ENCODE measurements at regions not wholly inside any gene's neighbourhood (a gene's known extent, or its start where the extent isn't known, plus 50 kb on each side); places are given as distances from the start of the nearest gene placed in this dataset.
"Not testable (repeated sequence)": the region's sequence is repeated elsewhere in the genome, so short reads cannot be mapped to it uniquely, and the experiment has no call there.

GRCh38 chr2:31813016-31813415 lies 197.8 kb downstream of the MEMO1 start:
- DNase-seq (ENCODE audit: low spot score) = no peak

- DNase-seq (ENCODE audit: low spot score) = peak; percentile 13
Measured at GRCh38 chr2:31812051-31812798, 198.6 kb downstream of the MEMO1 start.

- DNase-seq (ENCODE audit: low spot score) = no peak
Measured at GRCh38 chr2:31811482-31811881, 199.3 kb downstream of the MEMO1 start.

GRCh38 chr2:31810200-31810917 lies 200.4 kb downstream of the MEMO1 start:
- DNase-seq (ENCODE audit: low spot score) = no peak

- no peak for DNase-seq (ENCODE audit: low spot score)
Measured at GRCh38 chr2:31805688-31806087, 205.1 kb downstream of the MEMO1 start.

- DNase-seq (ENCODE audit: low spot score) = not testable (repeated sequence)
Measured at GRCh38 chr2:31803481-31804153, 207.2 kb downstream of the MEMO1 start.

- no peak for DNase-seq (ENCODE audit: low spot score)
Measured at GRCh38 chr2:31802711-31803110, 208.1 kb downstream of the MEMO1 start.

- DNase-seq (ENCODE audit: low spot score) = not testable (repeated sequence)
Measured at GRCh38 chr2:31799282-31799681, 211.5 kb downstream of the MEMO1 start.

GRCh38 chr2:31788273-31788672 lies 207.5 kb upstream of the SRD5A2 start:
- no peak for DNase-seq (ENCODE audit: low spot score)

- no peak for DNase-seq (ENCODE audit: low spot score)
Measured at GRCh38 chr2:31785876-31786275, 205.1 kb upstream of the SRD5A2 start.

- no peak for DNase-seq (ENCODE audit: low spot score)
Measured at GRCh38 chr2:31784868-31785267, 204.1 kb upstream of the SRD5A2 start.

GRCh38 chr2:31783446-31784091 lies 202.8 kb upstream of the SRD5A2 start:
- not testable (repeated sequence) for DNase-seq (ENCODE audit: low spot score)

- DNase-seq (ENCODE audit: low spot score) = no peak
Measured at GRCh38 chr2:31778153-31778552, 197.4 kb upstream of the SRD5A2 start.

GRCh38 chr2:31770741-31771140 lies 190.0 kb upstream of the SRD5A2 start:
- no peak for DNase-seq (ENCODE audit: low spot score)

GRCh38 chr2:31765078-31765945 lies 184.6 kb upstream of the SRD5A2 start:
- no peak for DNase-seq (ENCODE audit: low spot score)

- DNase-seq (ENCODE audit: low spot score) = no peak
Measured at GRCh38 chr2:31764169-31764568, 183.4 kb upstream of the SRD5A2 start.

GRCh38 chr2:31762085-31762484 lies 181.3 kb upstream of the SRD5A2 start:
- no peak for DNase-seq (ENCODE audit: low spot score)

- DNase-seq (ENCODE audit: low spot score) = not testable (repeated sequence)
Measured at GRCh38 chr2:31757351-31757750, 176.6 kb upstream of the SRD5A2 start.

GRCh38 chr2:31748746-31749145 lies 168.0 kb upstream of the SRD5A2 start:
- not testable (repeated sequence) for DNase-seq (ENCODE audit: low spot score)

GRCh38 chr2:31748041-31748440 lies 167.3 kb upstream of the SRD5A2 start:
- DNase-seq (ENCODE audit: low spot score) = no peak

- no peak for DNase-seq (ENCODE audit: low spot score)
Measured at GRCh38 chr2:31739161-31739560, 158.4 kb upstream of the SRD5A2 start.
